OCI-LY1 (cell line): ENCODE measurements at regions not wholly inside any gene's neighbourhood (a gene's known extent, or its start where the extent isn't known, plus 50 kb on each side); places are given as distances from the start of the nearest gene placed in this dataset.

Source experiments
- EZH2 ChIP-seq: fragments of 200-600 bp; sonication (generic), shearing (Covaris generic); IDR thresholded peaks from 2 replicates; pipeline ENCODE4 v1.8.0; 2017; ENCODE audit warnings: borderline replicate concordance, mixed run types, mild to moderate bottlenecking, antibody characterized with exemption, low read length, moderate library complexity, mixed read lengths
- TF ChIP-seq, protein P1 (sequence below): fragments of 200-600 bp; sonication (generic), shearing (Covaris generic); IDR thresholded peaks from 2 replicates; pipeline ENCODE4 v1.5.1; 2017; ENCODE audit warnings: mild to moderate bottlenecking, antibody characterized with exemption, low read length, moderate library complexity, mixed read lengths

DNA sequence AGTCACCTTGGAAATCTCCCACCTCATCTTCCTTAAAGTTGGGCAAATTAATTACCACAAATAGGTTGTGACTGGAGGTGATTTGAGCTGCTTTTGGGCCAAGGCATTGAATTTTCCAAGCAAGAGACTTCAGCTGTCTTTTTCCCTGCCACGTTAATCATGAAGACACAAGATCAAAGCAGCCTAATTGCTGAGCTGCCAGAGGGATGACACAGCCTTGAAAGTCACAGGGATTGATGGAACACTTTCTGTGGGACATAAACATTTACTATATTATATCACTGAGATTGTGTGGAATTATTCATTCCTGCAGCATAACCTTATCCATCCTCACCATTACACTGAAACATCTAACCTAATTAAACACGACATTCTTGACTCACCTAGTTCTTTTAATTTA, 172.2 kb downstream of the FAM170A start:
- TF ChIP-seq, protein P1, sequence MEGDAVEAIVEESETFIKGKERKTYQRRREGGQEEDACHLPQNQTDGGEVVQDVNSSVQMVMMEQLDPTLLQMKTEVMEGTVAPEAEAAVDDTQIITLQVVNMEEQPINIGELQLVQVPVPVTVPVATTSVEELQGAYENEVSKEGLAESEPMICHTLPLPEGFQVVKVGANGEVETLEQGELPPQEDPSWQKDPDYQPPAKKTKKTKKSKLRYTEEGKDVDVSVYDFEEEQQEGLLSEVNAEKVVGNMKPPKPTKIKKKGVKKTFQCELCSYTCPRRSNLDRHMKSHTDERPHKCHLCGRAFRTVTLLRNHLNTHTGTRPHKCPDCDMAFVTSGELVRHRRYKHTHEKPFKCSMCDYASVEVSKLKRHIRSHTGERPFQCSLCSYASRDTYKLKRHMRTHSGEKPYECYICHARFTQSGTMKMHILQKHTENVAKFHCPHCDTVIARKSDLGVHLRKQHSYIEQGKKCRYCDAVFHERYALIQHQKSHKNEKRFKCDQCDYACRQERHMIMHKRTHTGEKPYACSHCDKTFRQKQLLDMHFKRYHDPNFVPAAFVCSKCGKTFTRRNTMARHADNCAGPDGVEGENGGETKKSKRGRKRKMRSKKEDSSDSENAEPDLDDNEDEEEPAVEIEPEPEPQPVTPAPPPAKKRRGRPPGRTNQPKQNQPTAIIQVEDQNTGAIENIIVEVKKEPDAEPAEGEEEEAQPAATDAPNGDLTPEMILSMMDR, result no peak
- TF ChIP-seq EZH2, result no peak
